ENCODE measurements at regions not wholly inside any gene's neighbourhood (a gene's known extent, or its start where the extent isn't known, plus 50 kb on each side); places are given as distances from the start of the nearest gene placed in this dataset.

DNA sequence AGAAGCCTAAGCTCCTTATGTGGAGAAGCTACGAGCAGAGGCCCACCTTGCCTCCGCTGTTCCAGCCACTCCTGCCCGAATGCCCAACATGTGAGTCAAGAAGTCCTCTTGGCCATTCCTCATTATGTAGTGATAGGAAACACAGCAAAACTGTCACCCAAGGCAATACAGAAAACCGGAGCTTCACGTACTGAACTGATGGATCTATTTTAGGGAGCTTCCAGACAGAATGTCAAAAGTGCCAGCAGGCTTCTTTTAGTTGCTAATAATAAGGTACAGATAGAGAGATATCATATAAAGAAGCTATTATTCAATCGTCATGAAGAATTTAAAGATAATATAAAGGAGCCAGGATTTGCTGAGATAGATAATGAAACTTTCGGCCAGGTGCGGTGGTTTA, 91.6 kb upstream of the SYT10 start:
- FAIRE-seq, result no peak
- intact Hi-C loops (cut with micrococcal nuclease; ENCODE audit: unreplicated experiment), result no loop called here
- TF ChIP-seq CEBPB (IDR thresholded peaks at IDR 0.05; ENCODE audit: borderline replicate concordance, low read depth, low read length) (no peak), ZNF142 (CRISPR knock-in tag; IDR thresholded peaks at IDR 0.05) (no peak), ATF7-NPFF (CRISPR knock-in tag; IDR thresholded peaks at IDR 0.05; ENCODE audit: low read depth) (no peak)

More for the DNA sequence above, 91.6 kb upstream of the SYT10 start:
- Histone ChIP-seq H3K4me3 (replicated peaks in 1 of 3; ENCODE audit: insufficient read depth in 1 of 3, low read depth in 2 of 3, low read length in 3 of 3) (no peak overlapping the region), H3K27me3 (ENCODE audit: control insufficient read depth in 1 of 2, insufficient read depth in 2 of 2, low read length in 2 of 2) (no peaks in the 10 kb centered on the region), H3K27ac (ENCODE audit: extremely low read length, insufficient read depth, low read length) (no peak overlapping the region), H3K79me2 (ENCODE audit: insufficient read depth, low read length) (no peaks in the 10 kb centered on the region), H3K9ac (ENCODE audit: insufficient read depth, low read depth, low read length) (no peak overlapping the region), H3K4me2 (ENCODE audit: low read depth, low read length) (no peak overlapping the region), H2AFZ (ENCODE audit: low read length) (no peak overlapping the region), H3K36me3 (replicated peaks in 1 of 2; ENCODE audit: control insufficient read depth in 1 of 2, insufficient read depth in 2 of 2, low read length in 2 of 2) (no peaks in the 10 kb centered on the region), H4K20me1 (ENCODE audit: insufficient read depth, low read length) (no peaks in the 10 kb centered on the region), H3K4me1 (ENCODE audit: insufficient read depth, low read length) (no peaks in the 10 kb centered on the region), H3K9me3 (ENCODE audit: low read length) (no peaks in the 10 kb centered on the region)
- in situ Hi-C loops (cut with HindIII; ENCODE audit: extremely low pct_ligation_motif_present, low pct_unique_long_range_greater_than_20kb), result no loop called here
- no peak for ATAC-seq
- 14% methylated on average over 8 of the region's 8 CpGs for WGBS (ENCODE audit: low lambda C conversion rate)
- no peak for DNase-seq (ENCODE audit: low spot score)
- CTCF ChIA-PET (ENCODE audit: low intra/inter-chr PET ratio, low total read pairs), result no interaction called here
- POLR2A ChIA-PET, result no interaction called here
- BruUV-seq (replicated peaks), result no TSS peak

All from HepG2 (cell line).